Glutamatergic neuron (in vitro differentiated cells): ENCODE measurements at regions not wholly inside any gene's neighbourhood (a gene's known extent, or its start where the extent isn't known, plus 50 kb on each side); places are given as distances from the start of the nearest gene placed in this dataset.

Experiments used
- DNase-seq: peaks from one replicate; pipeline ENCODE4 v3.0.0; 2022
- H3K27ac Mint-ChIP-seq: one replicate; pipeline ENCODE4 v1.8.0; 2020; ENCODE audit warnings: mild to moderate bottlenecking, mixed read lengths, inconsistent platforms; ENCODE audit not compliant: unreplicated experiment
- H3K27me3 Mint-ChIP-seq: one replicate; pipeline ENCODE4 v1.8.0; 2020; ENCODE audit warnings: mild to moderate bottlenecking, moderate library complexity, mixed read lengths, inconsistent platforms; ENCODE audit not compliant: unreplicated experiment
- H3K36me3 Mint-ChIP-seq: one replicate; pipeline ENCODE4 v1.8.0; 2020; ENCODE audit warnings: mild to moderate bottlenecking, mixed read lengths, inconsistent platforms; ENCODE audit not compliant: unreplicated experiment
- H3K4me1 Mint-ChIP-seq: one replicate; pipeline ENCODE4 v1.8.0; 2020; ENCODE audit warnings: mild to moderate bottlenecking, low read depth, mixed read lengths, inconsistent platforms; ENCODE audit not compliant: unreplicated experiment
- H3K4me3 Mint-ChIP-seq: one replicate; pipeline ENCODE4 v1.8.0; 2020; ENCODE audit warnings: mild to moderate bottlenecking, mixed read lengths, inconsistent platforms; ENCODE audit not compliant: unreplicated experiment
- H3K9me3 Mint-ChIP-seq: one replicate; pipeline ENCODE4 v1.8.0; 2020; ENCODE audit warnings: mild to moderate bottlenecking, moderate library complexity, mixed read lengths, inconsistent platforms; ENCODE audit not compliant: unreplicated experiment
- TF ChIP-seq, protein P1 (sequence below): fragments of 200-600 bp; sonication (generic); IDR thresholded peaks from one replicate; pipeline ENCODE4 v1.5.0; 2021; ENCODE audit not compliant: partially characterized antibody, unreplicated experiment

DNA sequence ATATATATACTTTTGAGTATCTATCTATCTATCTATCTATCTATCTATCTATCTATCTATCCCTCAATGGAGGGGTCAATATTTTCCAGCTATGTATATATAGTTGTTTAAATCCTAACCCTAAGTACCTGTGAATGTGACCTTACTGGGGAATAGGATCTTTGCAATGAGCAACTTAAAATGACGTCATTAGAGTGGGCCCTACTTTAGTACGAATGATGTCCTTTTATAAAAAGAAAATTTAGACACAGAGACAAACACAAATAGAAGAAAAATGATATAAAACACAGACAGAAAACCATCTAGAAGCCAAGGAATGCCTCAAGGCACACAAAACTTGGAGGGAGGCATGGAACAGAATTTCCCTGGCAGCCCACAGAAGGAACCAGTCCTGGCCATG is 2283.7 kb downstream of the NCAM2 start:
- no peak overlapping the region for H3K27ac Mint-ChIP-seq
- H3K4me3 Mint-ChIP-seq = no peak overlapping the region
- TF ChIP-seq, protein P1, sequence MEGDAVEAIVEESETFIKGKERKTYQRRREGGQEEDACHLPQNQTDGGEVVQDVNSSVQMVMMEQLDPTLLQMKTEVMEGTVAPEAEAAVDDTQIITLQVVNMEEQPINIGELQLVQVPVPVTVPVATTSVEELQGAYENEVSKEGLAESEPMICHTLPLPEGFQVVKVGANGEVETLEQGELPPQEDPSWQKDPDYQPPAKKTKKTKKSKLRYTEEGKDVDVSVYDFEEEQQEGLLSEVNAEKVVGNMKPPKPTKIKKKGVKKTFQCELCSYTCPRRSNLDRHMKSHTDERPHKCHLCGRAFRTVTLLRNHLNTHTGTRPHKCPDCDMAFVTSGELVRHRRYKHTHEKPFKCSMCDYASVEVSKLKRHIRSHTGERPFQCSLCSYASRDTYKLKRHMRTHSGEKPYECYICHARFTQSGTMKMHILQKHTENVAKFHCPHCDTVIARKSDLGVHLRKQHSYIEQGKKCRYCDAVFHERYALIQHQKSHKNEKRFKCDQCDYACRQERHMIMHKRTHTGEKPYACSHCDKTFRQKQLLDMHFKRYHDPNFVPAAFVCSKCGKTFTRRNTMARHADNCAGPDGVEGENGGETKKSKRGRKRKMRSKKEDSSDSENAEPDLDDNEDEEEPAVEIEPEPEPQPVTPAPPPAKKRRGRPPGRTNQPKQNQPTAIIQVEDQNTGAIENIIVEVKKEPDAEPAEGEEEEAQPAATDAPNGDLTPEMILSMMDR = no peak
- no peaks in the 10 kb centered on the region for H3K9me3 Mint-ChIP-seq
- H3K4me1 Mint-ChIP-seq = no peaks in the 10 kb centered on the region
- DNase-seq = no peak
- no peaks in the 10 kb centered on the region for H3K36me3 Mint-ChIP-seq
- H3K27me3 Mint-ChIP-seq = no peaks in the 10 kb centered on the region

DNA sequence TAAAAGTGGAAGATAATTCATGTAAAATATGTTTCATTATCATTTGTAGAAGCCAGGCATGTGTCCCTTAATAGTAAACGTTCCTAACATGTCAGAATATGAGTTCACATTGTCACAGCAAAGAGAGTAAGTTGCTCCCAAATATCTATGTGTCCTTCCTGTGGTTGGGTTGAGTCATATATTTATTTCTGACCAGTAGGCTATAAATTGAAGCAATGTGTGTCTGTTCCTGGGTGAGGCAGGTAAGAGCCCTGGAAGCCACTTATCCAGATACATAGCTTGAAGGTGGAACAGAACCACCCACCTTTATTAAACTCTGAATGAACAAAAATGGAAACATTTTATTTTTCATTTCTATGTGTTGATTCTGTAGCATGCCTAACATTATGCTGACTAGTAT is 2251.6 kb downstream of the NCAM2 start:
- H3K4me3 Mint-ChIP-seq = no peak overlapping the region
- TF ChIP-seq, protein P1 = no peak
- no peak for DNase-seq
- no peaks in the 10 kb centered on the region for H3K36me3 Mint-ChIP-seq
- no peak overlapping the region for H3K27ac Mint-ChIP-seq
- H3K9me3 Mint-ChIP-seq = no peaks in the 10 kb centered on the region
- peaks cover 3% of the 10 kb centered on the region for H3K27me3 Mint-ChIP-seq
- no peaks in the 10 kb centered on the region for H3K4me1 Mint-ChIP-seq

DNA sequence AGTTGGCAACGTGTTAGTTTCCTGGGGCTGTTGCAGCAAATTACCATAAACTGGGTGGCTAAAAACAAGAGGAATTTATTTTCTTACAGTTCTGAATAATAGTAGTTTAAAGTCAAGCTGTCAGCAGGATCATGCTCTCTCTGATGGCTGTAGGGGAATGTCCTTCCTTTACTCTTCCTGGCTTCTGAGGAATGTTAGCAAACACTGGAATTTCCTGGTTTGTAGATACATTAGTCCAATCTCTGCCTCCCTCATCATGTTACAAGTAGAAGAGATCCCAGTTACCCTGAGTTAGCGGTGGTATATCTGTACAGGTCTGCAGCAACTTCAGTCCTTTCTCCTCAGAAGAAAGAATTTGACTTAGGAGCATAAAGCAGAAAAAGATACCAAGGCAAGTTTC is 2249.1 kb downstream of the NCAM2 start:
- Mint-ChIP-seq H3K4me1 (no peaks in the 10 kb centered on the region), H3K27ac (no peak overlapping the region), H3K36me3 (no peaks in the 10 kb centered on the region), H3K4me3 (no peak overlapping the region), H3K9me3 (no peaks in the 10 kb centered on the region), H3K27me3 (peaks cover 3% of the 10 kb centered on the region)
- DNase-seq = no peak
- TF ChIP-seq, protein P1 = no peak

DNA sequence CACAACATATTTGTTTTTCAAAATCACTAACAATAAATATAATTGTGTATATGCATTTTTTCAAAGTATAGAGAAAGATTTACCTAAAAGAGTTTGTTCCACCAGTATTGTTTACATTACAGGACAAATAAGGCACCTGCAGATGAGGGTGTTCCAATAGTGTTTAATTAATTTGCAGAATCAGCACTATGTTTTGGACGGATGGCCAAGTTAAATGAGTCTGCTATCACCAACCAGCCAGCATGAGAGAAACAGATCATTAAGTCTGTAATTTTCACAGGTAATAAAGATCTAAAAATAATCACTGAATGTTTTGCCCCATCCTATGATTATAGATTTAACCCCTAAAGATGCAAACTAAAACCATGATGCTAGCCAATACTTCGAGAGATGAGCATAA is 2247.0 kb downstream of the NCAM2 start:
- no peak for DNase-seq
- H3K36me3 Mint-ChIP-seq = no peaks in the 10 kb centered on the region
- H3K4me3 Mint-ChIP-seq = no peak overlapping the region
- no peaks in the 10 kb centered on the region for H3K9me3 Mint-ChIP-seq
- peaks cover 3% of the 10 kb centered on the region for H3K27me3 Mint-ChIP-seq
- H3K4me1 Mint-ChIP-seq = no peaks in the 10 kb centered on the region
- TF ChIP-seq, protein P1 = no peak
- H3K27ac Mint-ChIP-seq = no peak overlapping the region

DNA sequence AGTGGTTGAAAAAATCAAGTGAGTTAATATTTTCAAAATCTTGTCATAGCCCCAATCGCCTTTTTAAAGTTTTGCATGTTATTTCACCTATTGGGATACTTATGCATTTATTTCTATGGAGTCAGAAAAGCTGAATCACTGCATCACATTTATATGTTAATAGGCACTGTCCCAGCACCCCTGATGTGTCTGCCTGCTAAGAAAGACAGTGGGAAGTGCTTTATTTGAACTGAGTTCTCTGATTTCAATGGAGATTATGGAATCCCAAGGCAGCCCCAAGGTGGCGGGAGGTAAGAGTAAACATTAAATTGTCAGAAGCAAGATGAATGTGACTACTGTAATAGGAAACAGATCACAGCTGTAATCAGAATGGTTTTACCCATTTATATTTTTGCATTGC is 2225.7 kb downstream of the NCAM2 start:
- no peaks in the 10 kb centered on the region for H3K9me3 Mint-ChIP-seq
- H3K27me3 Mint-ChIP-seq = no peaks in the 10 kb centered on the region
- DNase-seq = no peak
- TF ChIP-seq, protein P1 = no peak
- H3K27ac Mint-ChIP-seq = no peak overlapping the region
- no peaks in the 10 kb centered on the region for H3K36me3 Mint-ChIP-seq
- H3K4me3 Mint-ChIP-seq = no peak overlapping the region
- H3K4me1 Mint-ChIP-seq = no peaks in the 10 kb centered on the region
